HepG2 (cell line): ENCODE measurements at regions not wholly inside any gene's neighbourhood (a gene's known extent, or its start where the extent isn't known, plus 50 kb on each side); places are given as distances from the start of the nearest gene placed in this dataset.

Experiments
- ATAC-seq: fragments of 200-7000 bp; cut with Tn5 transposase; 3 replicates; pipeline ENCODE4 v1.9.1; 2020; ENCODE audit warnings: mild to moderate bottlenecking, moderate library complexity
- BruUV-seq: library from RNA; stranded (reverse); fragments of 400-500 nt; replicated peaks from 2 replicates; lab custom pipeline; 2021; lab: Mats Ljungman, UMichigan
- CTCF ChIA-PET: fragments of 300-600 bp; formaldehyde crosslinking; extraction: SDS; loops from one replicate; lab custom pipeline; 2021; ENCODE audit warnings: low total read pairs, inconsistent platforms, low intra/inter-chr PET ratio; lab: Yijun Ruan, JAX
- POLR2A ChIA-PET: fragments of 350-600 bp; sonication (Branson Sonifier 250); formaldehyde crosslinking; loops from one replicate; lab custom pipeline; 2020; ENCODE audit warnings: antibody characterized with exemption, inconsistent platforms; lab: Yijun Ruan, JAX
- DNase-seq: peaks from one replicate; pipeline ENCODE4 v3.0.0-alpha.2; 2015; ENCODE audit warnings: low spot score
- FAIRE-seq: peaks from 3 replicates; lab custom pipeline; 2011; peaks lifted over from hg19 to GRCh38; lab: Jason Lieb, UNC
- H2AFZ ChIP-seq: one replicate; pipeline ENCODE4 v1.6.1; 2011; ENCODE audit warnings: low read length, inconsistent platforms
- H3K27ac ChIP-seq: fragments of 300-600 bp; 3 replicates; pipeline ENCODE4 v1.8.0; 2011; ENCODE audit warnings: mixed run types, mild to moderate bottlenecking, mixed read lengths, low read length, inconsistent platforms; ENCODE audit not compliant: insufficient read depth; ENCODE audit errors: extremely low read length
- H3K27me3 ChIP-seq, 2 experiments: fragments of 200-600 bp in 1 of 2; 2 replicates in 1 of 2; 3 replicates in 1 of 2; pipeline versions ENCODE4 v1.6.0 to v1.8.0; 2011; ENCODE audit warnings: low read length in 2 of 2, mild to moderate bottlenecking in 2 of 2, moderate library complexity in 2 of 2, inconsistent platforms in 1 of 2; ENCODE audit not compliant: insufficient read depth in 2 of 2, control insufficient read depth in 1 of 2
- H3K36me3 ChIP-seq, 2 experiments: fragments of 200-600 bp in 1 of 2; replicated peaks in 1 of 2; 2 replicates in 1 of 2; 3 replicates in 1 of 2; pipeline versions ENCODE4 v1.5.1 to v1.8.0; 2011; ENCODE audit warnings: low read length in 2 of 2, inconsistent platforms in 1 of 2; ENCODE audit not compliant: insufficient read depth in 2 of 2, control insufficient read depth in 1 of 2
- H3K4me1 ChIP-seq: 2 replicates; pipeline ENCODE4 v1.5.1; 2012; ENCODE audit warnings: low read length, inconsistent platforms; ENCODE audit not compliant: insufficient read depth
- H3K4me2 ChIP-seq: 2 replicates; pipeline ENCODE4 v1.6.0; 2011; ENCODE audit warnings: low read depth, low read length, inconsistent platforms
- H3K4me3 ChIP-seq, 3 experiments: fragments of 200-600 bp in 1 of 3; sonication (generic), shearing (Covaris generic) in 1 of 3; replicated peaks in 1 of 3; 2 replicates each; pipeline ENCODE4 v1.5.1; 2011 to 2016; ENCODE audit warnings: low read length in 3 of 3, inconsistent platforms in 2 of 3, low read depth in 2 of 3, mild to moderate bottlenecking in 2 of 3, control low read depth in 1 of 3, mixed read lengths in 1 of 3; ENCODE audit not compliant: insufficient read depth in 1 of 3
- H3K79me2 ChIP-seq: one replicate; pipeline ENCODE4 v1.6.1; 2011; ENCODE audit warnings: low read length, inconsistent platforms; ENCODE audit not compliant: insufficient read depth
- H3K9ac ChIP-seq: 2 replicates; pipeline ENCODE4 v1.6.0; 2011; ENCODE audit warnings: mild to moderate bottlenecking, low read depth, low read length, inconsistent platforms; ENCODE audit not compliant: insufficient read depth
- H3K9me3 ChIP-seq: 2 replicates; pipeline ENCODE4 v1.5.1; 2012; ENCODE audit warnings: mild to moderate bottlenecking, low read length
- H4K20me1 ChIP-seq: 2 replicates; pipeline ENCODE4 v1.6.0; 2011; ENCODE audit warnings: inconsistent platforms, mild to moderate bottlenecking, low read length, moderate library complexity; ENCODE audit not compliant: insufficient read depth
- MEF2D ChIP-seq: sonication (generic); formaldehyde crosslinking; IDR thresholded peaks from 2 replicates; pipeline ENCODE4 v1.5.1; 2020; ENCODE audit warnings: mild to moderate bottlenecking, missing genetic modification reagents
- NR2F2 ChIP-seq: IDR thresholded peaks from 2 replicates; pipeline ENCODE4 v1.6.1; 2012; ENCODE audit warnings: low read depth, inconsistent platforms, borderline replicate concordance
- PHF20 ChIP-seq: sonication (generic); formaldehyde crosslinking; IDR thresholded peaks from 2 replicates; pipeline ENCODE4 v1.5.0; 2020; ENCODE audit warnings: mild to moderate bottlenecking, missing genetic modification reagents
- RBAK ChIP-seq: sonication (generic); formaldehyde crosslinking; IDR thresholded peaks from 2 replicates; pipeline ENCODE4 v1.5.1; 2020; ENCODE audit warnings: mild to moderate bottlenecking, missing genetic modification reagents
- THYN1 ChIP-seq: sonication (generic); formaldehyde crosslinking; IDR thresholded peaks from 2 replicates; pipeline ENCODE4 v1.8.1; 2023; ENCODE audit warnings: low read depth, mild to moderate bottlenecking, moderate library complexity, missing genetic modification reagents, borderline replicate concordance
- ZMYM3 ChIP-seq: sonication (generic); formaldehyde crosslinking; IDR thresholded peaks from 2 replicates; pipeline ENCODE4 v1.5.1; 2020; ENCODE audit warnings: mild to moderate bottlenecking, missing genetic modification reagents
- ZNF446 ChIP-seq: sonication (generic); formaldehyde crosslinking; IDR thresholded peaks from 2 replicates; pipeline ENCODE4 v1.5.0; 2020; ENCODE audit warnings: mild to moderate bottlenecking, missing genetic modification reagents
- ZNF782 ChIP-seq: sonication (generic); formaldehyde crosslinking; IDR thresholded peaks from 2 replicates; pipeline ENCODE4 v1.4.0; 2020; ENCODE audit warnings: missing genetic modification reagents, mild to moderate bottlenecking, borderline replicate concordance
- WGBS: methylation state at CpG from one replicate; pipeline ENCODE4 v1.1.6; 2017; ENCODE audit warnings: low lambda C conversion rate; 5-methylcytosine and 5-hydroxymethylcytosine counted together
- in situ Hi-C: cut with HindIII; loops from 2 replicates; pipeline ENCODE4 v1.10.0; 2017; ENCODE audit warnings: low pct_unique_long_range_greater_than_20kb; ENCODE audit not compliant: extremely low pct_ligation_motif_present
- intact Hi-C: fragments of 100-400 bp; cut with micrococcal nuclease; formaldehyde crosslinking; loops from one replicate; pipeline ENCODE4 v1.10.0; 2022; ENCODE audit not compliant: unreplicated experiment
- TF ChIP-seq, protein P1 (sequence below): sonication (generic); formaldehyde crosslinking; IDR thresholded peaks from 2 replicates; pipeline ENCODE4 v1.4.0; 2020; ENCODE audit warnings: missing genetic modification reagents
- TF ChIP-seq, protein P2 (sequence below): sonication (generic); formaldehyde crosslinking; IDR thresholded peaks from 2 replicates; pipeline ENCODE4 v1.8.0; 2023; ENCODE audit warnings: mild to moderate bottlenecking, missing genetic modification reagents
- TF ChIP-seq, protein P3 (sequence below): sonication (generic); formaldehyde crosslinking; conservative IDR thresholded peaks from 2 replicates; pipeline ENCODE4 v1.8.1; 2023; ENCODE audit warnings: missing genetic modification reagents
- TF ChIP-seq, protein P4 (sequence below): sonication (generic); formaldehyde crosslinking; IDR thresholded peaks from 2 replicates; pipeline ENCODE4 v1.5.0; 2020; ENCODE audit warnings: mild to moderate bottlenecking, missing genetic modification reagents, borderline replicate concordance

DNA sequence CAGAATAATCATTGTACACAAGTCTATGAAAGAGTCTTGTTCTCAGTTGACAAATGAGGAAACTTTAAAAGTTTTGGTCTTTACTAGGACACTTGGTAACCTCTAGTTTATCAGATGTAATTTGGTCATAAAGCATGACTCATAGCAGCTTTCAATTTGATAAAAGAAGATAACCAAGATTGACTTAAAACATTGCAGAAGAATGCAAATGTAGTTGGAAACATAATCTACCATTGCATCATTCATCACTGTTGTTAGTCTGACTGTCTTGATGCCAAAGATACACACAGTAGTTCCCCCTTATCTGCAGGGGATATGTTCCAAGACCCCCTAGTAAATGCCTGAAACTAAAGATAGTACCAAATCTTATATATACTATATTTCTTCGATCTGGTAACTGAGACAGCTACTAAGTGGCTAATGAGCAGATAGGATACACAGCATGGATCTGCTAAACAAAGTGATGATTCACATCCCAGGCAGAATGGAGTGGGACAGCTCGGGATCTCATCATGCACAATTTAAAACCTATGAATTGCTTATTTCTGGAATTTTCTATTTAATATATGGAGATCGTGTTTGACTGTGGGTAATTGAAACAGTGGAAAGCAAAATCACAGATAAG is 131.4 kb upstream of the CCDC68 start (continued):
- TF ChIP-seq, protein P1, sequence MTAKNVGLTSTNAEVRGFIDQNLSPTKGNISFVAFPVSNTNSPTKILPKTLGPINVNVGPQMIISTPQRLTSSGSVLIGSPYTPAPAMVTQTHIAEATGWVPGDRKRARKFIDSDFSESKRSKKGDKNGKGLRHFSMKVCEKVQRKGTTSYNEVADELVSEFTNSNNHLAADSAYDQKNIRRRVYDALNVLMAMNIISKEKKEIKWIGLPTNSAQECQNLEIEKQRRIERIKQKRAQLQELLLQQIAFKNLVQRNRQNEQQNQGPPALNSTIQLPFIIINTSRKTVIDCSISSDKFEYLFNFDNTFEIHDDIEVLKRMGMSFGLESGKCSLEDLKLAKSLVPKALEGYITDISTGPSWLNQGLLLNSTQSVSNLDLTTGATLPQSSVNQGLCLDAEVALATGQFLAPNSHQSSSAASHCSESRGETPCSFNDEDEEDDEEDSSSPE (CRISPR knock-in tag) = no peak
- TF ChIP-seq PHF20 (no peak), ZMYM3 (no peak), NR2F2 (no peak), RBAK (CRISPR knock-in tag) (no peak)
- TF ChIP-seq, protein P2, sequence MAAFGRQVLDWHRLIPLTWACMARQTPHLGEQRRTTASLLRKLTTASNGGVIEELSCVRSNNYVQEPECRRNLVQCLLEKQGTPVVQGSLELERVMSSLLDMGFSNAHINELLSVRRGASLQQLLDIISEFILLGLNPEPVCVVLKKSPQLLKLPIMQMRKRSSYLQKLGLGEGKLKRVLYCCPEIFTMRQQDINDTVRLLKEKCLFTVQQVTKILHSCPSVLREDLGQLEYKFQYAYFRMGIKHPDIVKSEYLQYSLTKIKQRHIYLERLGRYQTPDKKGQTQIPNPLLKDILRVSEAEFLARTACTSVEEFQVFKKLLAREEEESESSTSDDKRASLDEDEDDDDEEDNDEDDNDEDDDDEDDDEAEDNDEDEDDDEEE (CRISPR knock-in tag) = no peak
- TF ChIP-seq, protein P3, sequence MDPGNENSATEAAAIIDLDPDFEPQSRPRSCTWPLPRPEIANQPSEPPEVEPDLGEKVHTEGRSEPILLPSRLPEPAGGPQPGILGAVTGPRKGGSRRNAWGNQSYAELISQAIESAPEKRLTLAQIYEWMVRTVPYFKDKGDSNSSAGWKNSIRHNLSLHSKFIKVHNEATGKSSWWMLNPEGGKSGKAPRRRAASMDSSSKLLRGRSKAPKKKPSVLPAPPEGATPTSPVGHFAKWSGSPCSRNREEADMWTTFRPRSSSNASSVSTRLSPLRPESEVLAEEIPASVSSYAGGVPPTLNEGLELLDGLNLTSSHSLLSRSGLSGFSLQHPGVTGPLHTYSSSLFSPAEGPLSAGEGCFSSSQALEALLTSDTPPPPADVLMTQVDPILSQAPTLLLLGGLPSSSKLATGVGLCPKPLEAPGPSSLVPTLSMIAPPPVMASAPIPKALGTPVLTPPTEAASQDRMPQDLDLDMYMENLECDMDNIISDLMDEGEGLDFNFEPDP (CRISPR knock-in tag) = no peak

DNA sequence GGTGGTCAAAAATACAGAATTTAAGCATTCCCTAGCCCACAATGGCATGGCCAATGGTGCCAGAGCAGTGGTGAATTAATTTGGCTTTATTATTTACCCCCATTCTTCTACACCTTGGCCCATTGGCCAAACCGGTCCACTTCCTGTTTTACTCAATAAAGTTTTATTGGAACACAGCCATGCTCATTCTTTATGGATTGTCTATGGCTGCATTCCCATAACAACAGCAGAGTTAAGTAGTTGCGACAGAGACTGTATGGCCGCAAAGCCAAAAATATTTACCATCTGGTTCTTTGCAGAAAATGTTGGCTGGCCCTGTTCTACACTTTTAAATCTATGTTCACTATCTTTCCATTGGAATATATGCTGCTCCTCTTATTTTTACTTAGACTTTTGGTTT is 130.3 kb upstream of the CCDC68 start:
- Histone ChIP-seq H3K79me2 (no peaks in the 10 kb centered on the region), H3K36me3 (no peaks in the 10 kb centered on the region), H2AFZ (no peak overlapping the region), H3K9me3 (no peaks in the 10 kb centered on the region), H4K20me1 (no peaks in the 10 kb centered on the region), H3K4me2 (no peak overlapping the region), H3K9ac (no peak overlapping the region), H3K27me3 (no peaks in the 10 kb centered on the region), H3K27ac (no peak overlapping the region), H3K4me1 (no peaks in the 10 kb centered on the region), H3K4me3 (no peak overlapping the region)
- 58% methylated on average over 3 of the region's 3 CpGs for WGBS
- intact Hi-C loops (no loop called here), in situ Hi-C loops (no loop called here)
- POLR2A ChIA-PET = no interaction called here
- no TSS peak for BruUV-seq
- DNase-seq (no peak), ATAC-seq (no peak), FAIRE-seq (no peak)
- CTCF ChIA-PET = no interaction called here
- TF ChIP-seq ZNF446 (CRISPR knock-in tag) (no peak), MEF2D (CRISPR knock-in tag) (no peak), ZNF782 (CRISPR knock-in tag) (no peak), THYN1 (CRISPR knock-in tag) (no peak)
- TF ChIP-seq, protein P4, sequence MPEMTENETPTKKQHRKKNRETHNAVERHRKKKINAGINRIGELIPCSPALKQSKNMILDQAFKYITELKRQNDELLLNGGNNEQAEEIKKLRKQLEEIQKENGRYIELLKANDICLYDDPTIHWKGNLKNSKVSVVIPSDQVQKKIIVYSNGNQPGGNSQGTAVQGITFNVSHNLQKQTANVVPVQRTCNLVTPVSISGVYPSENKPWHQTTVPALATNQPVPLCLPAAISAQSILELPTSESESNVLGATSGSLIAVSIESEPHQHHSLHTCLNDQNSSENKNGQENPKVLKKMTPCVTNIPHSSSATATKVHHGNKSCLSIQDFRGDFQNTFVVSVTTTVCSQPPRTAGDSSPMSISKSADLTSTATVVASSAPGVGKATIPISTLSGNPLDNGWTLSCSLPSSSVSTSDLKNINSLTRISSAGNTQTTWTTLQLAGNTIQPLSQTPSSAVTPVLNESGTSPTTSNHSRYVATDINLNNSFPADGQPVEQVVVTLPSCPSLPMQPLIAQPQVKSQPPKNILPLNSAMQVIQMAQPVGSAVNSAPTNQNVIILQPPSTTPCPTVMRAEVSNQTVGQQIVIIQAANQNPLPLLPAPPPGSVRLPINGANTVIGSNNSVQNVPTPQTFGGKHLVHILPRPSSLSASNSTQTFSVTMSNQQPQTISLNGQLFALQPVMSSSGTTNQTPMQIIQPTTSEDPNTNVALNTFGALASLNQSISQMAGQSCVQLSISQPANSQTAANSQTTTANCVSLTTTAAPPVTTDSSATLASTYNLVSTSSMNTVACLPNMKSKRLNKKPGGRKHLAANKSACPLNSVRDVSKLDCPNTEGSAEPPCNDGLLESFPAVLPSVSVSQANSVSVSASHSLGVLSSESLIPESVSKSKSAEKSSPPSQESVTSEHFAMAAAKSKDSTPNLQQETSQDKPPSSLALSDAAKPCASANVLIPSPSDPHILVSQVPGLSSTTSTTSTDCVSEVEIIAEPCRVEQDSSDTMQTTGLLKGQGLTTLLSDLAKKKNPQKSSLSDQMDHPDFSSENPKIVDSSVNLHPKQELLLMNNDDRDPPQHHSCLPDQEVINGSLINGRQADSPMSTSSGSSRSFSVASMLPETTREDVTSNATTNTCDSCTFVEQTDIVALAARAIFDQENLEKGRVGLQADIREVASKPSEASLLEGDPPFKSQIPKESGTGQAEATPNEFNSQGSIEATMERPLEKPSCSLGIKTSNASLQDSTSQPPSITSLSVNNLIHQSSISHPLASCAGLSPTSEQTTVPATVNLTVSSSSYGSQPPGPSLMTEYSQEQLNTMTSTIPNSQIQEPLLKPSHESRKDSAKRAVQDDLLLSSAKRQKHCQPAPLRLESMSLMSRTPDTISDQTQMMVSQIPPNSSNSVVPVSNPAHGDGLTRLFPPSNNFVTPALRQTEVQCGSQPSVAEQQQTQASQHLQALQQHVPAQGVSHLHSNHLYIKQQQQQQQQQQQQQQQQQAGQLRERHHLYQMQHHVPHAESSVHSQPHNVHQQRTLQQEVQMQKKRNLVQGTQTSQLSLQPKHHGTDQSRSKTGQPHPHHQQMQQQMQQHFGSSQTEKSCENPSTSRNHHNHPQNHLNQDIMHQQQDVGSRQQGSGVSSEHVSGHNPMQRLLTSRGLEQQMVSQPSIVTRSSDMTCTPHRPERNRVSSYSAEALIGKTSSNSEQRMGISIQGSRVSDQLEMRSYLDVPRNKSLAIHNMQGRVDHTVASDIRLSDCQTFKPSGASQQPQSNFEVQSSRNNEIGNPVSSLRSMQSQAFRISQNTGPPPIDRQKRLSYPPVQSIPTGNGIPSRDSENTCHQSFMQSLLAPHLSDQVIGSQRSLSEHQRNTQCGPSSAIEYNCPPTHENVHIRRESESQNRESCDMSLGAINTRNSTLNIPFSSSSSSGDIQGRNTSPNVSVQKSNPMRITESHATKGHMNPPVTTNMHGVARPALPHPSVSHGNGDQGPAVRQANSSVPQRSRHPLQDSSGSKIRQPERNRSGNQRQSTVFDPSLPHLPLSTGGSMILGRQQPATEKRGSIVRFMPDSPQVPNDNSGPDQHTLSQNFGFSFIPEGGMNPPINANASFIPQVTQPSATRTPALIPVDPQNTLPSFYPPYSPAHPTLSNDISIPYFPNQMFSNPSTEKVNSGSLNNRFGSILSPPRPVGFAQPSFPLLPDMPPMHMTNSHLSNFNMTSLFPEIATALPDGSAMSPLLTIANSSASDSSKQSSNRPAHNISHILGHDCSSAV (CRISPR knock-in tag) = no peak
